ENCODE measurements at regions not wholly inside any gene's neighbourhood (a gene's known extent, or its start where the extent isn't known, plus 50 kb on each side); places are given as distances from the start of the nearest gene placed in this dataset.
"Not testable (repeated sequence)": the region's sequence is repeated elsewhere in the genome, so short reads cannot be mapped to it uniquely, and the experiment has no call there.

DNA sequence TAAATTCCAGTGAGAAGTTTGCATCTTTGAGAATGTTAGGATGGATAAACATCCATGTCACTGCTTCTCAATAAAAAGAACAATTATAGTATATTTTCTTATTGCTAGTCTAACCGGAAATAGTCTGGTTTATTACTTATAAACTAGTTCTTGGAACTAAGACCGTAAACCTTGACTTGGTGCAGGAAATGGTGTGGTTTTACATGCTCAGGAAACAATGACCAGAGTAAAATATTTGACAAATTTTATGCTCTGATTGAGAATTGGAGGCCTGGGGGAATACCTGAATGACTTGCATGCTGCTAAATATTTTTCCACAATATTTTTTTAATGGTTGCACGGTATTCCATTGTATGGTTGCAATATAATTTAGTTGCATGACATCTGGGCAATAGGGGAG is 76.3 kb downstream of the XCL2 start:
- no peaks in the 10 kb centered on the region for H3K79me2 ChIP-seq (ENCODE audit: insufficient read depth, low read length)
- H3K9me3 ChIP-seq (ENCODE audit: insufficient read depth, low read depth, low read length), result no peaks in the 10 kb centered on the region
- Mint-ChIP-seq H3K4me3 (ENCODE audit: unreplicated experiment) (no peak overlapping the region), H3K27me3 (ENCODE audit: low read depth, unreplicated experiment) (no peaks in the 10 kb centered on the region), H3K27ac (ENCODE audit: unreplicated experiment) (peak overlapping the region; percentile 48), H3K36me3 (ENCODE audit: low read depth, unreplicated experiment) (no peaks in the 10 kb centered on the region), H3K9me3 (ENCODE audit: unreplicated experiment) (peaks cover 5% of the 10 kb centered on the region), H3K4me1 (ENCODE audit: low read depth, unreplicated experiment) (peaks cover 53% of the 10 kb centered on the region)
- no peak overlapping the region for H3K4me2 ChIP-seq (ENCODE audit: low read length)
- no peaks in the 10 kb centered on the region for H3K27me3 ChIP-seq (ENCODE audit: insufficient read depth, low read length)
- H3K27ac ChIP-seq (ENCODE audit: low read depth, low read length), result no peak overlapping the region
- FAIRE-seq (no peak), DNase-seq (ENCODE audit: low read depth) (peak; percentile 33)
- no peak overlapping the region for H2AFZ ChIP-seq (ENCODE audit: low read depth, low read length)
- no peak overlapping the region for H3K9ac ChIP-seq (ENCODE audit: low read length)
- H4K20me1 ChIP-seq (ENCODE audit: insufficient read depth, low read length), result no peaks in the 10 kb centered on the region
- TF ChIP-seq, protein P1, sequence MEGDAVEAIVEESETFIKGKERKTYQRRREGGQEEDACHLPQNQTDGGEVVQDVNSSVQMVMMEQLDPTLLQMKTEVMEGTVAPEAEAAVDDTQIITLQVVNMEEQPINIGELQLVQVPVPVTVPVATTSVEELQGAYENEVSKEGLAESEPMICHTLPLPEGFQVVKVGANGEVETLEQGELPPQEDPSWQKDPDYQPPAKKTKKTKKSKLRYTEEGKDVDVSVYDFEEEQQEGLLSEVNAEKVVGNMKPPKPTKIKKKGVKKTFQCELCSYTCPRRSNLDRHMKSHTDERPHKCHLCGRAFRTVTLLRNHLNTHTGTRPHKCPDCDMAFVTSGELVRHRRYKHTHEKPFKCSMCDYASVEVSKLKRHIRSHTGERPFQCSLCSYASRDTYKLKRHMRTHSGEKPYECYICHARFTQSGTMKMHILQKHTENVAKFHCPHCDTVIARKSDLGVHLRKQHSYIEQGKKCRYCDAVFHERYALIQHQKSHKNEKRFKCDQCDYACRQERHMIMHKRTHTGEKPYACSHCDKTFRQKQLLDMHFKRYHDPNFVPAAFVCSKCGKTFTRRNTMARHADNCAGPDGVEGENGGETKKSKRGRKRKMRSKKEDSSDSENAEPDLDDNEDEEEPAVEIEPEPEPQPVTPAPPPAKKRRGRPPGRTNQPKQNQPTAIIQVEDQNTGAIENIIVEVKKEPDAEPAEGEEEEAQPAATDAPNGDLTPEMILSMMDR (IDR thresholded peaks at IDR 0.05; ENCODE audit: insufficient read depth, low read depth, low read length), result no peak
- TF ChIP-seq EZH2 (IDR thresholded peaks at IDR 0.05; ENCODE audit: insufficient read depth, low read length), result no peak
- H3K4me3 ChIP-seq (ENCODE audit: insufficient read depth, low read depth, low read length), result no peak overlapping the region
- no peaks in the 10 kb centered on the region for H3K36me3 ChIP-seq (ENCODE audit: insufficient read depth, low read length)
- peaks cover 42% of the 10 kb centered on the region for H3K4me1 ChIP-seq (ENCODE audit: insufficient read depth, low read length)

DNA sequence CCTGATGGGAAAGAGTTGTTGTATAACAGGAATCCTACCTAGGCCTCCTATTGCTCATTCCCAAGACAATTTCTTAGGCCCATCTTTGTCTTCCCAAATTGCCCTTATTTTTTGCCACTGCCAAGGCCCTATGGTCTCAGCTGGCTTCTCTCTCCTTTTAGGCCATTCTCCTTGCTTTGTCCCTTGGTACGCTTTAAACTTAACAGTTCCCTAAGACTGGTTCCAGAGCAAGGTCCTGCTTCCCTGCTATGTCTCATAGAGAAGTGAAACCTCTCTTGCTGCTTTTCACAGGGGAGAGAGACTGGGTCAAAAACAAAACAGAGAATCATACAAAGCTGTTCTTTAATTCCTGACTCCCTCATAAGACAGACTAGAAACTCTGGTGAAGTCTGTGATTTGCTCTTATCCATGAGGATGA is 77.1 kb downstream of the XCL2 start:
- peak overlapping the region; percentile 7 for H3K4me2 ChIP-seq (ENCODE audit: low read length)
- no peaks in the 10 kb centered on the region for H3K36me3 ChIP-seq (ENCODE audit: insufficient read depth, low read length)
- FAIRE-seq (no peak), DNase-seq (ENCODE audit: low read depth) (no peak)
- Mint-ChIP-seq H3K4me3 (ENCODE audit: unreplicated experiment) (no peak overlapping the region), H3K27me3 (ENCODE audit: low read depth, unreplicated experiment) (peaks cover 2% of the 10 kb centered on the region), H3K27ac (ENCODE audit: unreplicated experiment) (no peak overlapping the region), H3K9me3 (ENCODE audit: unreplicated experiment) (peaks cover 7% of the 10 kb centered on the region), H3K36me3 (ENCODE audit: low read depth, unreplicated experiment) (no peaks in the 10 kb centered on the region), H3K4me1 (ENCODE audit: low read depth, unreplicated experiment) (peaks cover 53% of the 10 kb centered on the region)
- no peak overlapping the region for H2AFZ ChIP-seq (ENCODE audit: low read depth, low read length)
- no peak overlapping the region for H3K4me3 ChIP-seq (ENCODE audit: insufficient read depth, low read depth, low read length)
- no peak overlapping the region for H3K9ac ChIP-seq (ENCODE audit: low read length)
- H3K9me3 ChIP-seq (ENCODE audit: insufficient read depth, low read depth, low read length), result no peaks in the 10 kb centered on the region
- TF ChIP-seq, protein P1 (IDR thresholded peaks at IDR 0.05; ENCODE audit: insufficient read depth, low read depth, low read length), result no peak
- no peak for TF ChIP-seq EZH2 (IDR thresholded peaks at IDR 0.05; ENCODE audit: insufficient read depth, low read length)
- H3K27ac ChIP-seq (ENCODE audit: low read depth, low read length), result no peak overlapping the region
- H4K20me1 ChIP-seq (ENCODE audit: insufficient read depth, low read length), result no peaks in the 10 kb centered on the region
- H3K27me3 ChIP-seq (ENCODE audit: insufficient read depth, low read length), result no peaks in the 10 kb centered on the region
- no peaks in the 10 kb centered on the region for H3K79me2 ChIP-seq (ENCODE audit: insufficient read depth, low read length)
- H3K4me1 ChIP-seq (ENCODE audit: insufficient read depth, low read length), result peaks cover 42% of the 10 kb centered on the region

DNA sequence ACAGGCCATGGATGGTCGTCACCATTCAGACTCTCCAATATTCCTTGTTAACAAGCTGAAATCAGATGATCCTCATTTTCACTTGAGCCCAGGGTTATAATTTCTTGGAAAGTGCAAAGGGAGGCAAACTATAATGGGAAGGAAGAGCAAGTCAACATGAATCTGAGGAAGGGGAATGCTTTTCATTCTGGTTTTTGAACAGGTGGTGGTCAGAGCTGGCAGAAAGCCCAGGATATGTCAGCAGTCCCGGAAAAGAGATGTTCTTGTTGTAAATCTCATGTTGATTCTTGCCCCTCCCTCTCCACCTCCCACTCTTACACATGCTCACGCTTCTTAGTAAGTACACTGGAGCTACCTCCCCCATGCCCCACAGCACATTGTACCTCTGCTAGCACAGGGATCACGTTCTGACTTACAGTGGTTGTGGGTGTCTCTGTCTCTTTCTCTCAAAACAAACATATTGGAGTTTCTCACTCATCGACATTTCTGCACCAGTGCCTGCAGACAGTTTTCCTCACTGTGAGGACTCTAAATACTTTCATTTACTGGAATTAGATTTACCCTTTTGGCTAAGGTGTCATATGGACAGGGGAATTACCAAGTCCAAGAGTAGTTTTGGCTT is 77.6 kb downstream of the XCL2 start:
- Histone ChIP-seq H3K27me3 (ENCODE audit: insufficient read depth, low read length) (no peaks in the 10 kb centered on the region), H2AFZ (ENCODE audit: low read depth, low read length) (no peak overlapping the region), H3K4me2 (ENCODE audit: low read length) (peak overlapping the region; percentile 7), H3K9ac (ENCODE audit: low read length) (no peak overlapping the region), H3K9me3 (ENCODE audit: insufficient read depth, low read depth, low read length) (no peaks in the 10 kb centered on the region), H3K79me2 (ENCODE audit: insufficient read depth, low read length) (no peaks in the 10 kb centered on the region), H3K27ac (ENCODE audit: low read depth, low read length) (no peak overlapping the region), H3K4me3 (ENCODE audit: insufficient read depth, low read depth, low read length) (no peak overlapping the region), H3K36me3 (ENCODE audit: insufficient read depth, low read length) (no peaks in the 10 kb centered on the region), H4K20me1 (ENCODE audit: insufficient read depth, low read length) (no peaks in the 10 kb centered on the region), H3K4me1 (ENCODE audit: insufficient read depth, low read length) (peaks cover 42% of the 10 kb centered on the region)
- DNase-seq (ENCODE audit: low read depth) (peak; percentile 84), FAIRE-seq (no peak)
- H3K4me1 Mint-ChIP-seq (ENCODE audit: low read depth, unreplicated experiment), result peaks cover 53% of the 10 kb centered on the region
- H3K36me3 Mint-ChIP-seq (ENCODE audit: low read depth, unreplicated experiment), result no peaks in the 10 kb centered on the region
- no peak for TF ChIP-seq EZH2 (IDR thresholded peaks at IDR 0.05; ENCODE audit: insufficient read depth, low read length)
- TF ChIP-seq, protein P1 (IDR thresholded peaks at IDR 0.05; ENCODE audit: insufficient read depth, low read depth, low read length), result no peak
- H3K4me3 Mint-ChIP-seq (ENCODE audit: unreplicated experiment), result peak overlapping the region; percentile 23
- peak overlapping the region; percentile 21 for H3K27ac Mint-ChIP-seq (ENCODE audit: unreplicated experiment)
- peaks cover 7% of the 10 kb centered on the region for H3K9me3 Mint-ChIP-seq (ENCODE audit: unreplicated experiment)
- H3K27me3 Mint-ChIP-seq (ENCODE audit: low read depth, unreplicated experiment), result peaks cover 2% of the 10 kb centered on the region

DNA sequence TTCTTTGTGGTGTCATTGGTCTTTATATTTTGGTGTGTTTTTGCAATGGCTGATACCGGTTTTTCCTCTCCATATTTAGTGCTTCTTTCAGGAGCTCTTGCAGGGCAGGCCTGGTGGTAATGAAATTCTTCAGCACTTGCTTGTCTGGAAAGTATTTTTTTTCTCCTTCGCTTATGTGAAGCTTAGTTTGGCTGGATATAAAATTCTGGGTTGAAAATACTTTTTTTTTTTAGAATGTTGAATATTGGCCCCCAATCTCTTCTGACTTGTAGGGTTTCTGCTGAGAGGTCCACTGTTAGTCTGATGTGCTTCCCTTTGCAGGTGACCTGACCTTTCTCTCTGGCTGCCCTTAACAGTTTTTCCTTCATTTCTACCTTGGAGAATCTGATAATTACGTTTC is 82.7 kb downstream of the XCL2 start:
- not testable (repeated sequence) for H3K4me3 ChIP-seq (ENCODE audit: insufficient read depth, low read depth, low read length); H3K4me3 Mint-ChIP-seq (ENCODE audit: unreplicated experiment); H2AFZ ChIP-seq (ENCODE audit: low read depth, low read length); DNase-seq (ENCODE audit: low read depth); H3K36me3 Mint-ChIP-seq (ENCODE audit: low read depth, unreplicated experiment); H3K27me3 Mint-ChIP-seq (ENCODE audit: low read depth, unreplicated experiment); H3K9ac ChIP-seq (ENCODE audit: low read length); H3K79me2 ChIP-seq (ENCODE audit: insufficient read depth, low read length); FAIRE-seq; H3K27me3 ChIP-seq (ENCODE audit: insufficient read depth, low read length); H4K20me1 ChIP-seq (ENCODE audit: insufficient read depth, low read length); H3K4me2 ChIP-seq (ENCODE audit: low read length); H3K27ac Mint-ChIP-seq (ENCODE audit: unreplicated experiment); H3K27ac ChIP-seq (ENCODE audit: low read depth, low read length); H3K9me3 ChIP-seq (ENCODE audit: insufficient read depth, low read depth, low read length); H3K36me3 ChIP-seq (ENCODE audit: insufficient read depth, low read length); H3K4me1 ChIP-seq (ENCODE audit: insufficient read depth, low read length); H3K4me1 Mint-ChIP-seq (ENCODE audit: low read depth, unreplicated experiment)
- peaks cover 10% of the 10 kb centered on the region for H3K9me3 Mint-ChIP-seq (ENCODE audit: unreplicated experiment)
